OCI-LY7 (cell line): ENCODE measurements at regions not wholly inside any gene's neighbourhood (a gene's known extent, or its start where the extent isn't known, plus 50 kb on each side); places are given as distances from the start of the nearest gene placed in this dataset.

Experiments
- BruUV-seq: library from RNA; stranded (reverse); fragments of 400-500 nt; replicated peaks from 2 replicates; lab custom pipeline; 2021; lab: Mats Ljungman, UMichigan
- CTCF ChIA-PET: fragments of 300-600 bp; sonication (Branson Sonifier 250); formaldehyde crosslinking; loops from one replicate; lab custom pipeline; 2022; ENCODE audit warnings: antibody characterized with exemption; ENCODE audit not compliant: unreplicated experiment; lab: Charles Lee
- POLR2A ChIA-PET: fragments of 300-600 bp; sonication (Branson Sonifier 250); formaldehyde crosslinking; loops from one replicate; lab custom pipeline; 2022; ENCODE audit warnings: antibody characterized with exemption; lab: Charles Lee
- DNase-seq: peaks from one replicate; pipeline ENCODE4 v3.0.0-alpha.2; 2015; ENCODE audit warnings: low spot score
- H2AFZ ChIP-seq: fragments of 200-600 bp; sonication (generic), shearing (Covaris generic); 2 replicates; pipeline ENCODE4 v1.6.1; 2014; ENCODE audit warnings: mild to moderate bottlenecking, antibody characterized with exemption, low read length, moderate library complexity
- H3K27ac ChIP-seq: fragments of 200-600 bp; sonication (generic); 2 replicates; pipeline ENCODE4 v1.5.1; 2014; ENCODE audit warnings: mixed run types, low read depth, mild to moderate bottlenecking, moderate library complexity, low read length, inconsistent platforms; ENCODE audit not compliant: poor library complexity, severe bottlenecking
- H3K36me3 ChIP-seq: fragments of 200-600 bp; sonication (generic); 2 replicates; pipeline ENCODE4 v1.6.1; 2014; ENCODE audit warnings: mild to moderate bottlenecking, antibody characterized with exemption, low read length, moderate library complexity, mixed read lengths; ENCODE audit not compliant: insufficient read depth
- H3K4me1 ChIP-seq: fragments of 200-600 bp; sonication (generic); 2 replicates; pipeline ENCODE4 v1.5.1; 2014; ENCODE audit warnings: mild to moderate bottlenecking, low read length; ENCODE audit not compliant: insufficient read depth, poor library complexity, severe bottlenecking
- H3K4me2 ChIP-seq: fragments of 200-600 bp; sonication (generic); 2 replicates; pipeline ENCODE4 v1.6.1; 2014; ENCODE audit warnings: mild to moderate bottlenecking, low read length
- H3K4me3 ChIP-seq: fragments of 200-600 bp; sonication (generic); 2 replicates; pipeline ENCODE4 v1.5.1; 2014; ENCODE audit warnings: mild to moderate bottlenecking, low read depth, low read length; ENCODE audit not compliant: poor library complexity, severe bottlenecking
- H3K79me2 ChIP-seq: fragments of 200-600 bp; sonication (generic); 2 replicates; pipeline ENCODE4 v1.6.1; 2016; ENCODE audit warnings: low read depth, mild to moderate bottlenecking, low read length, moderate library complexity, mixed read lengths; ENCODE audit not compliant: insufficient read depth
- H3K9me2 ChIP-seq: fragments of 200-600 bp; sonication (generic); 2 replicates; pipeline ENCODE4 v1.6.1; 2016; ENCODE audit warnings: mild to moderate bottlenecking, low read length, mixed read lengths; ENCODE audit not compliant: insufficient read depth
- H3K9me3 ChIP-seq: fragments of 200-600 bp; sonication (generic); 2 replicates; pipeline ENCODE4 v1.6.1; 2014; ENCODE audit warnings: mild to moderate bottlenecking, mixed run types, low read length, mixed read lengths
- H4K20me1 ChIP-seq: fragments of 200-600 bp; sonication (generic); 2 replicates; pipeline ENCODE4 v1.6.1; 2014; ENCODE audit warnings: mild to moderate bottlenecking, antibody characterized with exemption, low read length, moderate library complexity, mixed read lengths; ENCODE audit not compliant: insufficient read depth
- EZH2phosphoT487 ChIP-seq: fragments of 200-600 bp; sonication (generic); IDR thresholded peaks from 2 replicates; pipeline ENCODE4 v1.6.1; 2018; ENCODE audit warnings: low read depth, borderline replicate concordance, mild to moderate bottlenecking, mixed run types, antibody characterized with exemption, low read length, moderate library complexity, mixed read lengths
- intact Hi-C: fragments of 100-400 bp; cut with micrococcal nuclease; formaldehyde crosslinking; loops from one replicate; pipeline ENCODE4 v1.10.0; 2022; ENCODE audit not compliant: unreplicated experiment
- TF ChIP-seq, protein P1 (sequence below): fragments of 200-600 bp; sonication (generic); conservative IDR thresholded peaks from 2 replicates; pipeline ENCODE4 v1.5.1; 2014; ENCODE audit warnings: mild to moderate bottlenecking, antibody characterized with exemption, low read length, moderate library complexity, mixed read lengths

DNA sequence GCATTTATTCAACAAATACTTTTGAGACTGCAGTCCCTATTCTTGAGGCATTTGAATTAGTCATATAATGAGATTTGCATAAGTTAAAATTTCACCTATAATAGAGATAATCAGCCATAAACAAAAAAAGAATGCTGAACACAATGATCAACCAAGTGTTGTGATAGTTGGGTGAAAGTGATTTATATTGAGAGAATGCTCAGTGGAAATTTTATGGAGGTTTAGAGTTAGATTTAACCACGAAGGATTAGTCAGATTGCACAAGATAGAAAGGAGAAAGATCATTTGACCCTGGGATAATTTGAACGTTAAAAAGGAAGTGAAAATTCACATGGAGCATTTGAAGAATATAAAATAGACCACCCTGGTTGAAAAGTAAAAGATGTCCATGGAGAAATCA, 356.2 kb downstream of the NPR3 start:
- Histone ChIP-seq H3K4me1 (no peaks in the 10 kb centered on the region), H3K27ac (no peak overlapping the region), H3K36me3 (no peaks in the 10 kb centered on the region), H3K9me3 (no peaks in the 10 kb centered on the region), H3K79me2 (no peaks in the 10 kb centered on the region), H3K9me2 (no peaks in the 10 kb centered on the region), H3K4me2 (no peak overlapping the region), H4K20me1 (no peaks in the 10 kb centered on the region), H2AFZ (no peak overlapping the region), H3K4me3 (no peak overlapping the region)
- ChIA-PET POLR2A (no interaction called here), CTCF (no interaction called here)
- intact Hi-C loops = no loop called here
- DNase-seq = no peak
- TF ChIP-seq EZH2phosphoT487 = no peak
- TF ChIP-seq, protein P1, sequence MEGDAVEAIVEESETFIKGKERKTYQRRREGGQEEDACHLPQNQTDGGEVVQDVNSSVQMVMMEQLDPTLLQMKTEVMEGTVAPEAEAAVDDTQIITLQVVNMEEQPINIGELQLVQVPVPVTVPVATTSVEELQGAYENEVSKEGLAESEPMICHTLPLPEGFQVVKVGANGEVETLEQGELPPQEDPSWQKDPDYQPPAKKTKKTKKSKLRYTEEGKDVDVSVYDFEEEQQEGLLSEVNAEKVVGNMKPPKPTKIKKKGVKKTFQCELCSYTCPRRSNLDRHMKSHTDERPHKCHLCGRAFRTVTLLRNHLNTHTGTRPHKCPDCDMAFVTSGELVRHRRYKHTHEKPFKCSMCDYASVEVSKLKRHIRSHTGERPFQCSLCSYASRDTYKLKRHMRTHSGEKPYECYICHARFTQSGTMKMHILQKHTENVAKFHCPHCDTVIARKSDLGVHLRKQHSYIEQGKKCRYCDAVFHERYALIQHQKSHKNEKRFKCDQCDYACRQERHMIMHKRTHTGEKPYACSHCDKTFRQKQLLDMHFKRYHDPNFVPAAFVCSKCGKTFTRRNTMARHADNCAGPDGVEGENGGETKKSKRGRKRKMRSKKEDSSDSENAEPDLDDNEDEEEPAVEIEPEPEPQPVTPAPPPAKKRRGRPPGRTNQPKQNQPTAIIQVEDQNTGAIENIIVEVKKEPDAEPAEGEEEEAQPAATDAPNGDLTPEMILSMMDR = no peak
- no TSS peak for BruUV-seq

GRCh38 chr5:33068786-33069185, 357.7 kb downstream of the NPR3 start:
- BruUV-seq = no TSS peak
- Histone ChIP-seq H3K4me2 (no peak overlapping the region), H3K4me1 (no peaks in the 10 kb centered on the region), H3K9me2 (no peaks in the 10 kb centered on the region), H2AFZ (no peak overlapping the region), H4K20me1 (no peaks in the 10 kb centered on the region), H3K79me2 (no peaks in the 10 kb centered on the region), H3K36me3 (no peaks in the 10 kb centered on the region), H3K9me3 (no peaks in the 10 kb centered on the region), H3K4me3 (no peak overlapping the region), H3K27ac (no peak overlapping the region)
- POLR2A ChIA-PET = no interaction called here
- no peak for DNase-seq
- TF ChIP-seq EZH2phosphoT487 = no peak
- TF ChIP-seq, protein P1 = no peak
- CTCF ChIA-PET = no interaction called here
- intact Hi-C loops = no loop called here

DNA sequence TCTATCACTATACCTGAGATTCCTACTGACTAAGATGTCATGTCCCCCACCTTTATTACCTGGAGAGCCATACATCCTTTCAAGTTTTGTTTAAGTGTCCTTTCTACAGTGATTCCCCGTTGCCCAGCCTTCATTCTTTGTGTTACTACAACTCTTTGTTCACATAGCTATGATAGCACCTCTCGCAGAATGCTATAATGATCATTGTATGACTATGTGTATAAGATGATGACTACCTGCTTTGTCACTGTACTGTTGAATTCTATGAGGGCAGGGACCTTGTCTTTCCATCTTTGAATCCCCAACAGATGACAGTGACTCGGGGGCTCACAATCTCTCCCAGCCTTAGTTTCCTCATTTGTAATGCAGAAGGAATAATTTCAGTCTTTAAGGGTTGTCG, 361.2 kb downstream of the NPR3 start:
- no peak overlapping the region for H3K27ac ChIP-seq
- BruUV-seq = no TSS peak
- CTCF ChIA-PET = no interaction called here

More for the DNA sequence above, 361.2 kb downstream of the NPR3 start:
- Histone ChIP-seq H3K9me3 (no peaks in the 10 kb centered on the region), H3K4me1 (no peaks in the 10 kb centered on the region), H3K4me3 (no peak overlapping the region), H2AFZ (no peak overlapping the region), H3K9me2 (no peaks in the 10 kb centered on the region), H3K36me3 (no peaks in the 10 kb centered on the region), H3K4me2 (no peak overlapping the region), H4K20me1 (no peaks in the 10 kb centered on the region), H3K79me2 (no peaks in the 10 kb centered on the region)
- POLR2A ChIA-PET = no interaction called here
- intact Hi-C loops = no loop called here
- TF ChIP-seq EZH2phosphoT487 = no peak
- TF ChIP-seq, protein P1 = no peak
- DNase-seq = no peak
